CD4-positive, CD25-positive, alpha-beta regulatory T cell (primary cell): ENCODE measurements at regions not wholly inside any gene's neighbourhood (a gene's known extent, or its start where the extent isn't known, plus 50 kb on each side); places are given as distances from the start of the nearest gene placed in this dataset.

Experiments
- ATAC-seq, 2 donors: fragments of 150-1000 bp; cut with Tn5 transposase; one replicate each; pipeline ENCODE4 v1.10.0; 2021; ENCODE audit warnings: low read depth in 2 of 2, moderate number of reproducible peaks in 2 of 2, moderate library complexity in 1 of 2
- DNase-seq, 3 donors: peaks; one replicate each; pipeline versions ENCODE4 v3.0.0 to v3.0.0-alpha.2; 2012 to 2022; ENCODE audit warnings: mixed read lengths in 1 of 3
- H3K27ac ChIP-seq: one replicate; pipeline ENCODE4 v1.7.0; 2013; ENCODE audit warnings: mild to moderate bottlenecking, low read length; ENCODE audit not compliant: insufficient read depth, poor library complexity, severe bottlenecking
- H3K27me3 ChIP-seq: one replicate; pipeline ENCODE4 v1.7.0; 2013; ENCODE audit warnings: low read length; ENCODE audit not compliant: control insufficient read depth, insufficient read depth
- H3K36me3 ChIP-seq: one replicate; pipeline ENCODE4 v1.7.0; 2013; ENCODE audit warnings: mild to moderate bottlenecking, low read length, moderate library complexity; ENCODE audit not compliant: control insufficient read depth, insufficient read depth
- H3K4me1 ChIP-seq: 2 replicates; pipeline ENCODE4 v1.7.0; 2013; ENCODE audit warnings: mild to moderate bottlenecking, low read length; ENCODE audit not compliant: insufficient read depth, control insufficient read depth, poor library complexity, severe bottlenecking
- H3K4me3 ChIP-seq: one replicate; pipeline ENCODE4 v1.7.0; 2013; ENCODE audit warnings: low read depth, mild to moderate bottlenecking, low read length, moderate library complexity
- H3K9me3 ChIP-seq, 2 experiments: 1 replicate in 1 of 2; 2 replicates in 1 of 2; pipeline ENCODE4 v1.7.0; 2013; ENCODE audit warnings: low read length in 2 of 2, mild to moderate bottlenecking in 1 of 2, moderate library complexity in 1 of 2; ENCODE audit not compliant: control insufficient read depth in 2 of 2
- H3K27ac Mint-ChIP-seq, 3 donors: one replicate each; pipeline ENCODE4 v1.8.0; 2020 to 2022; ENCODE audit warnings: mild to moderate bottlenecking in 3 of 3, mixed read lengths in 3 of 3, moderate library complexity in 2 of 3
- H3K27me3 Mint-ChIP-seq: one replicate; pipeline ENCODE4 v1.8.0; 2022; ENCODE audit warnings: mild to moderate bottlenecking, mixed read lengths
- H3K36me3 Mint-ChIP-seq: one replicate; pipeline ENCODE4 v1.8.0; 2020; ENCODE audit warnings: mixed read lengths
- H3K4me1 Mint-ChIP-seq, 4 donors: one replicate each; pipeline ENCODE4 v1.8.0; 2020 to 2022; ENCODE audit warnings: mixed read lengths in 4 of 4, mild to moderate bottlenecking in 1 of 4
- H3K4me3 Mint-ChIP-seq, 4 donors: one replicate each; pipeline ENCODE4 v1.8.0; 2020 to 2022; ENCODE audit warnings: mild to moderate bottlenecking in 4 of 4, mixed read lengths in 4 of 4, moderate library complexity in 3 of 4
- H3K9me3 Mint-ChIP-seq, 7 donors: one replicate each; pipeline ENCODE4 v1.8.0; 2020 to 2022; ENCODE audit warnings: mixed read lengths in 7 of 7, mild to moderate bottlenecking in 3 of 7, moderate library complexity in 2 of 7

DNA sequence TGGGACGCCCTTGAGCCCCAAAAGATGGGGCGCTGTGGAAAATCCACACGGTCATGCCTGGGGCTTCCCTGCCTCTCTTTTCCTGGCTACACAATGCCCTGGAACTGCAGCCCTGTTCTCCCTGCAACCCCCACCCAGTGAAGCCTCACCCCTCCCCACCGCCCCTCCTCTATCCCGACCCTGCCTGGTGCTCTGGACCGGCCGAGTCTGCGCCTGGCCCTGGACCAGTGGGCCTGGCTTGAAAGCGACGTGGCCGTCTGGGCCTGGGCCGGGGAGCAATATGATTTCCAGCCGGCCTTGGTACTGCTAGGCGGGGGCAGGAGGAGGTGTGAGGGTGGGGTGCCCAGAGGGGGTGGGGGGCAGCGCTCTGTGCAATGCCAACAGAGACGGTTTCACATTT, 71.0 kb upstream of the RNU6ATAC start:
- DNase-seq: no peak
- no peaks in the 10 kb centered on the region for H3K27me3 ChIP-seq
- no peaks in the 10 kb centered on the region for H3K27me3 Mint-ChIP-seq

GRCh38 chr9:134236001-134236421, 71.6 kb upstream of the RNU6ATAC start:
- no peak overlapping the region for H3K27ac Mint-ChIP-seq
- Histone ChIP-seq H3K27ac (no peak overlapping the region), H3K36me3 (no peaks in the 10 kb centered on the region), H3K9me3 (no peaks in the 10 kb centered on the region), H3K4me3 (no peak overlapping the region), H3K4me1 (no peaks in the 10 kb centered on the region), H3K27me3 (no peaks in the 10 kb centered on the region)
- ATAC-seq (no peak), DNase-seq (no peak)
- H3K4me3 Mint-ChIP-seq: no peak overlapping the region
- H3K27me3 Mint-ChIP-seq: no peaks in the 10 kb centered on the region
- peaks cover 0 to 1% (median 0%) of the 10 kb centered on the region in 7 donors for H3K9me3 Mint-ChIP-seq
- no peaks in the 10 kb centered on the region for H3K36me3 Mint-ChIP-seq
- H3K4me1 Mint-ChIP-seq: no peaks in the 10 kb centered on the region

More for the DNA sequence above, 71.0 kb upstream of the RNU6ATAC start:
- H3K27ac Mint-ChIP-seq: no peak overlapping the region
- no peak overlapping the region for H3K4me3 Mint-ChIP-seq
- Histone ChIP-seq H3K27ac (no peak overlapping the region), H3K4me3 (no peak overlapping the region), H3K9me3 (no peaks in the 10 kb centered on the region), H3K4me1 (no peaks in the 10 kb centered on the region), H3K36me3 (no peaks in the 10 kb centered on the region)
- no peaks in the 10 kb centered on the region for H3K4me1 Mint-ChIP-seq
- H3K9me3 Mint-ChIP-seq: peaks cover 0 to 1% (median 0%) of the 10 kb centered on the region in 7 donors
- H3K36me3 Mint-ChIP-seq: no peaks in the 10 kb centered on the region
- no peak for ATAC-seq

DNA sequence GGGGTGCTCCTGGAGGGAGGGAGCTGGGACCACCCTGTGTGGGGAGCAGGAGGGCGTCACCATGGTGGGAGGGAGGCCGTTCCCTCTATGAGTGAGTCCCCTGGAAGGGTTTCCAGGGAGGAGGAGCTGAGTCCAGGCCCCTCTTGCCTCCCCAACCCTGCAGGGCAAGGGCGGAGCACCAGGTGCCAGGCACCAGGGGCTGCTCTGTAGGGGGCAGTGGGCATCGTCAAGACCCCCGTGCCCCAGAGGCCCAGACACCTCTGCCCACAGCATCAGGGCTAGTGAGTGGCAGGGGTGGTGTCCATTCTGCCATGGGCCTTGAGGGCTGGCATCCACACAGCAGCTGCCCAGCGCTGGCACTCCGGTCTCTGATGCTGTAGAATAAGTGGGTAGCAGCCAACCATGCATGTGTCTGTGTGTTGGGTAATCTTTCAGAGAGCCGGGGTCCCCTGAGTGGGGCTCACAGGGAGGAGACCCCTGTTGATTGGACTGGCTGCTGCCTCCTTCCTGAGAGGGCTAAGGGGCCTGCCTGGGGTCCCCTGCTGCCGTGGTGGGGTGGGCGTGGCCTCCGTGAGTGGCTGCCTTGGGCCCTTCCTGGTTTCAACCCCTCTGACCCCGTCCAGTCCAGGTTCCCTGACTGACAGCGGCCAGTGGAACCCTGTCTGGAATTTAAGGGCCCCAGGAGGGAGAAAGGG, 72.7 kb upstream of the RNU6ATAC start:
- H3K4me3 Mint-ChIP-seq: no peak overlapping the region
- Histone ChIP-seq H3K4me3 (no peak overlapping the region), H3K9me3 (no peaks in the 10 kb centered on the region), H3K4me1 (no peaks in the 10 kb centered on the region), H3K36me3 (no peaks in the 10 kb centered on the region), H3K27me3 (no peaks in the 10 kb centered on the region), H3K27ac (no peak overlapping the region)
- H3K27me3 Mint-ChIP-seq: no peaks in the 10 kb centered on the region
- peaks cover 0 to 1% (median 0%) of the 10 kb centered on the region in 7 donors for H3K9me3 Mint-ChIP-seq
- no peaks in the 10 kb centered on the region for H3K36me3 Mint-ChIP-seq
- no peak overlapping the region for H3K27ac Mint-ChIP-seq
- no peaks in the 10 kb centered on the region for H3K4me1 Mint-ChIP-seq
- DNase-seq (no peak), ATAC-seq (no peak)

DNA sequence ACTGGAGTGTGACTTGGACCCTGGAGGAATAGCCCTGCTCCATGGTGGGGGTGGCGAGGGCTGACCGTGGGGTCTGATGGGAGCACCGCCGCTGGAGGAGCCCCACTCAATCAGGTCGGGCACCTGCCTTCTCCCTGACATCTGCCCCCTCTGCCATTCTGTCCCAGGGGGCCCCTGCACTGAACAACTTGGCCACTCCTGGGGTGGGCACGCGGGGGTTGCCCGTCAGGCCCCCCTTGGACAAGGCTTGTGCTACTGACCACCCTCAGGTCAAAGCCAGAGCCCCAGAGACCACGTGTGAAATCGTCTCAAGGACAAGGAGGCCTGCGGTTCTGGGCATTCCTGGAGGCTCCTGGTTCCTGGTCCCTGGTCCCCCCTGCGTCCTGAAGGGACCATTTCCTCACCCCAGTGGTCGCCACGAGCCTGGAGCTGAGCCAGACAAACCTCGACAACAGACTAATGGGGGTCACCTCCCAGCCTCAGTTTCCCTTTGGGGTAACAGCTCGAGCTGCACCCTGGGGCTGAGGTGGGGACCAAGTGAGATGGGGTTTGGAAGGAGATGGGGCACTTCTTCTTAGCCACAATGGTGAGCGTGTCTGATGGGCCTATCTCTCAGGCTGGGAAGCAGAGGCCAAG, 73.4 kb upstream of the RNU6ATAC start:
- Histone ChIP-seq H3K36me3 (no peaks in the 10 kb centered on the region), H3K9me3 (no peaks in the 10 kb centered on the region), H3K27ac (no peak overlapping the region), H3K4me1 (no peaks in the 10 kb centered on the region), H3K27me3 (no peaks in the 10 kb centered on the region), H3K4me3 (no peak overlapping the region)
- no peaks in the 10 kb centered on the region for H3K27me3 Mint-ChIP-seq
- peaks cover 0 to 1% (median 0%) of the 10 kb centered on the region in 7 donors for H3K9me3 Mint-ChIP-seq
- ATAC-seq (no peak), DNase-seq (no peak)
- no peak overlapping the region for H3K4me3 Mint-ChIP-seq
- H3K36me3 Mint-ChIP-seq: no peaks in the 10 kb centered on the region
- H3K4me1 Mint-ChIP-seq: peaks cover 0 to 5% (median 0%) of the 10 kb centered on the region in 4 donors
- H3K27ac Mint-ChIP-seq: no peak overlapping the region

GRCh38 chr9:134239130-134239903, 75.0 kb upstream of the RNU6ATAC start:
- no peaks in the 10 kb centered on the region for H3K4me1 ChIP-seq
- Mint-ChIP-seq H3K4me3 (no peak overlapping the region), H3K9me3 (peaks cover 0 to 1% (median 0%) of the 10 kb centered on the region in 7 donors), H3K36me3 (no peaks in the 10 kb centered on the region), H3K27ac (no peak overlapping the region), H3K4me1 (peaks cover 0 to 19% (median 6%) of the 10 kb centered on the region in 4 donors), H3K27me3 (peaks cover 8% of the 10 kb centered on the region)
- no peak for ATAC-seq
- H3K27ac ChIP-seq: no peak overlapping the region
- H3K27me3 ChIP-seq: no peaks in the 10 kb centered on the region
- no peak for DNase-seq
- H3K4me3 ChIP-seq: no peak overlapping the region
- no peaks in the 10 kb centered on the region for H3K9me3 ChIP-seq
- no peaks in the 10 kb centered on the region for H3K36me3 ChIP-seq

GRCh38 chr9:134239939-134240338, 75.6 kb upstream of the RNU6ATAC start:
- Mint-ChIP-seq H3K9me3 (peaks cover 0 to 2% (median 0%) of the 10 kb centered on the region in 7 donors), H3K27ac (no peak overlapping the region)

GRCh38 chr9:134240361-134240760, 76.0 kb upstream of the RNU6ATAC start:
- H3K36me3 Mint-ChIP-seq: no peaks in the 10 kb centered on the region

More at GRCh38 chr9:134239939-134240338, 75.6 kb upstream of the RNU6ATAC start:
- Mint-ChIP-seq H3K36me3 (no peaks in the 10 kb centered on the region), H3K4me1 (peaks cover 3 to 23% (median 8%) of the 10 kb centered on the region in 4 donors), H3K4me3 (no peak overlapping the region), H3K27me3 (peaks cover 14% of the 10 kb centered on the region)
- no peak overlapping the region for H3K4me3 ChIP-seq
- no peaks in the 10 kb centered on the region for H3K4me1 ChIP-seq
- DNase-seq: no peak
- ATAC-seq: no peak
- H3K36me3 ChIP-seq: no peaks in the 10 kb centered on the region
- no peaks in the 10 kb centered on the region for H3K9me3 ChIP-seq
- no peak overlapping the region for H3K27ac ChIP-seq
- H3K27me3 ChIP-seq: no peaks in the 10 kb centered on the region

More at GRCh38 chr9:134240361-134240760, 76.0 kb upstream of the RNU6ATAC start:
- Histone ChIP-seq H3K4me1 (no peaks in the 10 kb centered on the region), H3K36me3 (no peaks in the 10 kb centered on the region), H3K4me3 (no peak overlapping the region), H3K27ac (no peak overlapping the region), H3K27me3 (no peaks in the 10 kb centered on the region), H3K9me3 (no peaks in the 10 kb centered on the region)
- Mint-ChIP-seq H3K27ac (no peak overlapping the region), H3K4me1 (peaks cover 5 to 24% (median 9%) of the 10 kb centered on the region in 4 donors), H3K4me3 (no peak overlapping the region), H3K9me3 (peaks cover 0 to 2% (median 0%) of the 10 kb centered on the region in 7 donors), H3K27me3 (peaks cover 14% of the 10 kb centered on the region)
- DNase-seq (no peak), ATAC-seq (no peak)
